ENCODE measurements at regions not wholly inside any gene's neighbourhood (a gene's known extent, or its start where the extent isn't known, plus 50 kb on each side); places are given as distances from the start of the nearest gene placed in this dataset.
A peak's percentile ranks its signal among the peaks of the same experiment; 100 is the strongest.

GRCh38 chr12:127292736-127293135, 974.2 kb upstream of the TMEM132C start:
- no peak overlapping the region for H3K9ac ChIP-seq (ENCODE audit: insufficient read depth in 1 of 2, low read length in 2 of 2)
- no peak for TF ChIP-seq CTCF (IDR thresholded peaks at IDR 0.05; ENCODE audit: control extremely low read depth, extremely low read depth)
- no peaks in the 10 kb centered on the region for H3K9me3 ChIP-seq (ENCODE audit: control insufficient read depth in 4 of 4, insufficient read depth in 3 of 4, low read length in 3 of 4)
- no peak overlapping the region for H3K27ac ChIP-seq (ENCODE audit: low read depth in 1 of 2, low read length in 1 of 2)
- no peaks in the 10 kb centered on the region for H3K4me1 ChIP-seq (ENCODE audit: control insufficient read depth in 5 of 5, insufficient read depth in 5 of 5, low read length in 5 of 5)
- ATAC-seq (ENCODE audit: insufficient read depth, low FRiP score) (no peak), DNase-seq (no peak)
- no peaks in the 10 kb centered on the region for H3K36me3 ChIP-seq (ENCODE audit: control insufficient read depth in 4 of 4, insufficient read depth in 4 of 4, low read length in 4 of 4)
- WGBS, 2 donors, result 86 to 90% methylated on average over 6 of the region's 6 CpGs
- no peaks in the 10 kb centered on the region for H3K27me3 ChIP-seq (ENCODE audit: control insufficient read depth in 3 of 3, insufficient read depth in 3 of 3, low read length in 2 of 3)
- no peak overlapping the region for H3K4me3 ChIP-seq

- ATAC-seq (ENCODE audit: insufficient read depth, low FRiP score) (peak; percentile 57), DNase-seq (peak; percentile 12 to 28 (median 24))
- 62 to 68% methylated on average over 13 of the region's 13 CpGs for WGBS, 2 donors
Measured at GRCh38 chr12:127293507-127294310, 973.3 kb upstream of the TMEM132C start.

GRCh38 chr12:127294651-127295210, 972.2 kb upstream of the TMEM132C start:
- 85 to 86% methylated on average over 6 of the region's 6 CpGs for WGBS, 2 donors
- DNase-seq, result peak in 1 of 3 donors; percentile 18
- Histone ChIP-seq H3K9ac (ENCODE audit: insufficient read depth in 1 of 2, low read length in 2 of 2) (no peak overlapping the region), H3K9me3 (ENCODE audit: control insufficient read depth in 4 of 4, insufficient read depth in 3 of 4, low read length in 3 of 4) (no peaks in the 10 kb centered on the region), H3K36me3 (ENCODE audit: control insufficient read depth in 4 of 4, insufficient read depth in 4 of 4, low read length in 4 of 4) (no peaks in the 10 kb centered on the region), H3K4me3 (no peak overlapping the region), H3K27me3 (ENCODE audit: control insufficient read depth in 3 of 3, insufficient read depth in 3 of 3, low read length in 2 of 3) (no peaks in the 10 kb centered on the region), H3K27ac (ENCODE audit: low read depth in 1 of 2, low read length in 1 of 2) (no peak overlapping the region), H3K4me1 (ENCODE audit: control insufficient read depth in 5 of 5, insufficient read depth in 5 of 5, low read length in 5 of 5) (no peaks in the 10 kb centered on the region)
- TF ChIP-seq CTCF (IDR thresholded peaks at IDR 0.05; ENCODE audit: control extremely low read depth, extremely low read depth), result no peak
- ATAC-seq (ENCODE audit: insufficient read depth, low FRiP score), result no peak

More at GRCh38 chr12:127293507-127294310, 973.3 kb upstream of the TMEM132C start:
- Histone ChIP-seq H3K9me3 (ENCODE audit: control insufficient read depth in 4 of 4, insufficient read depth in 3 of 4, low read length in 3 of 4) (no peaks in the 10 kb centered on the region), H3K4me3 (no peak overlapping the region), H3K27ac (ENCODE audit: low read depth in 1 of 2, low read length in 1 of 2) (no peak overlapping the region), H3K27me3 (ENCODE audit: control insufficient read depth in 3 of 3, insufficient read depth in 3 of 3, low read length in 2 of 3) (no peaks in the 10 kb centered on the region), H3K9ac (ENCODE audit: insufficient read depth in 1 of 2, low read length in 2 of 2) (no peak overlapping the region), H3K36me3 (ENCODE audit: control insufficient read depth in 4 of 4, insufficient read depth in 4 of 4, low read length in 4 of 4) (no peaks in the 10 kb centered on the region), H3K4me1 (ENCODE audit: control insufficient read depth in 5 of 5, insufficient read depth in 5 of 5, low read length in 5 of 5) (no peaks in the 10 kb centered on the region)
- TF ChIP-seq CTCF (IDR thresholded peaks at IDR 0.05; ENCODE audit: control extremely low read depth, extremely low read depth), result no peak
